ENCODE measurements at regions not wholly inside any gene's neighbourhood (a gene's known extent, or its start where the extent isn't known, plus 50 kb on each side); places are given as distances from the start of the nearest gene placed in this dataset.
A peak's percentile ranks its signal among the peaks of the same experiment; 100 is the strongest.

DNA sequence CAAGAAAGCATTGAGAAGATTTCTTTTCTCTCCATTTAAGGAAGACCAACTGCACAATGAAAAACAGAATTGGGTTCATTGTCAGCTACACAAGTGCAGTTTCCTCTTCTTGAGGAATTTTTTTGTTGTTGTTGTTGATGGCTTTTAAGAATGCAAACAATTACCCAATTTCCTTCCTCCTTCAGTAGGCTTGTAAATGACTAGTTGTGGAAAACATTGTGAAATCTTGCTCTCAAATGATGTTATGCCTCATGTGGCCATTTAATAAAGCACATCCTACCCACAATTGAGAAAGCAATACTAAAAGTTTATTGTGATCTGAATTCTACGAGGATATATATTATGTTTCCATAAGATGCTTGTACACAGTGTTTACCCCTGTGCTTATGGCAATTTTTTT, 171.6 kb downstream of the FAM174A start:
- TF ChIP-seq, protein P1, sequence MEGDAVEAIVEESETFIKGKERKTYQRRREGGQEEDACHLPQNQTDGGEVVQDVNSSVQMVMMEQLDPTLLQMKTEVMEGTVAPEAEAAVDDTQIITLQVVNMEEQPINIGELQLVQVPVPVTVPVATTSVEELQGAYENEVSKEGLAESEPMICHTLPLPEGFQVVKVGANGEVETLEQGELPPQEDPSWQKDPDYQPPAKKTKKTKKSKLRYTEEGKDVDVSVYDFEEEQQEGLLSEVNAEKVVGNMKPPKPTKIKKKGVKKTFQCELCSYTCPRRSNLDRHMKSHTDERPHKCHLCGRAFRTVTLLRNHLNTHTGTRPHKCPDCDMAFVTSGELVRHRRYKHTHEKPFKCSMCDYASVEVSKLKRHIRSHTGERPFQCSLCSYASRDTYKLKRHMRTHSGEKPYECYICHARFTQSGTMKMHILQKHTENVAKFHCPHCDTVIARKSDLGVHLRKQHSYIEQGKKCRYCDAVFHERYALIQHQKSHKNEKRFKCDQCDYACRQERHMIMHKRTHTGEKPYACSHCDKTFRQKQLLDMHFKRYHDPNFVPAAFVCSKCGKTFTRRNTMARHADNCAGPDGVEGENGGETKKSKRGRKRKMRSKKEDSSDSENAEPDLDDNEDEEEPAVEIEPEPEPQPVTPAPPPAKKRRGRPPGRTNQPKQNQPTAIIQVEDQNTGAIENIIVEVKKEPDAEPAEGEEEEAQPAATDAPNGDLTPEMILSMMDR (IDR thresholded peaks at IDR 0.05; ENCODE audit: poor library complexity, severe bottlenecking): peak; percentile 47
- TF ChIP-seq POLR2AphosphoS5 (IDR thresholded peaks at IDR 0.05): no peak
- TF ChIP-seq TAF1 (IDR thresholded peaks at IDR 0.05; ENCODE audit: low read depth): no peak
- TF ChIP-seq, protein P2, sequence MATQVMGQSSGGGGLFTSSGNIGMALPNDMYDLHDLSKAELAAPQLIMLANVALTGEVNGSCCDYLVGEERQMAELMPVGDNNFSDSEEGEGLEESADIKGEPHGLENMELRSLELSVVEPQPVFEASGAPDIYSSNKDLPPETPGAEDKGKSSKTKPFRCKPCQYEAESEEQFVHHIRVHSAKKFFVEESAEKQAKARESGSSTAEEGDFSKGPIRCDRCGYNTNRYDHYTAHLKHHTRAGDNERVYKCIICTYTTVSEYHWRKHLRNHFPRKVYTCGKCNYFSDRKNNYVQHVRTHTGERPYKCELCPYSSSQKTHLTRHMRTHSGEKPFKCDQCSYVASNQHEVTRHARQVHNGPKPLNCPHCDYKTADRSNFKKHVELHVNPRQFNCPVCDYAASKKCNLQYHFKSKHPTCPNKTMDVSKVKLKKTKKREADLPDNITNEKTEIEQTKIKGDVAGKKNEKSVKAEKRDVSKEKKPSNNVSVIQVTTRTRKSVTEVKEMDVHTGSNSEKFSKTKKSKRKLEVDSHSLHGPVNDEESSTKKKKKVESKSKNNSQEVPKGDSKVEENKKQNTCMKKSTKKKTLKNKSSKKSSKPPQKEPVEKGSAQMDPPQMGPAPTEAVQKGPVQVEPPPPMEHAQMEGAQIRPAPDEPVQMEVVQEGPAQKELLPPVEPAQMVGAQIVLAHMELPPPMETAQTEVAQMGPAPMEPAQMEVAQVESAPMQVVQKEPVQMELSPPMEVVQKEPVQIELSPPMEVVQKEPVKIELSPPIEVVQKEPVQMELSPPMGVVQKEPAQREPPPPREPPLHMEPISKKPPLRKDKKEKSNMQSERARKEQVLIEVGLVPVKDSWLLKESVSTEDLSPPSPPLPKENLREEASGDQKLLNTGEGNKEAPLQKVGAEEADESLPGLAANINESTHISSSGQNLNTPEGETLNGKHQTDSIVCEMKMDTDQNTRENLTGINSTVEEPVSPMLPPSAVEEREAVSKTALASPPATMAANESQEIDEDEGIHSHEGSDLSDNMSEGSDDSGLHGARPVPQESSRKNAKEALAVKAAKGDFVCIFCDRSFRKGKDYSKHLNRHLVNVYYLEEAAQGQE (IDR thresholded peaks at IDR 0.05; ENCODE audit: borderline replicate concordance): no peak
- no peak for TF ChIP-seq EZH2 (IDR thresholded peaks at IDR 0.05; ENCODE audit: borderline replicate concordance, insufficient read depth, low read length, poor library complexity, severe bottlenecking)
- TF ChIP-seq RAD21 (conservative IDR thresholded peaks at IDR 0.05): peak; percentile 16
- no peak for TF ChIP-seq EP300 (conservative IDR thresholded peaks at IDR 0.05; ENCODE audit: poor library complexity, severe bottlenecking)
- TF ChIP-seq SMC3 (conservative IDR thresholded peaks at IDR 0.05; ENCODE audit: poor library complexity): no peak
